Fibroblast of lung (primary cell): ENCODE measurements at regions not wholly inside any gene's neighbourhood (a gene's known extent, or its start where the extent isn't known, plus 50 kb on each side); places are given as distances from the start of the nearest gene placed in this dataset.

ENCODE experiments used
- DNase-seq, 2 donors: peaks; one replicate each; pipeline versions ENCODE4 v3.0.0 to v3.0.0-alpha.2; 2010; ENCODE audit warnings: low read depth in 2 of 2
- H2AFZ ChIP-seq: 2 replicates; pipeline ENCODE4 v1.5.1; 2012; ENCODE audit warnings: low read length, control low read depth, inconsistent platforms
- H3K27ac ChIP-seq: 2 replicates; pipeline ENCODE4 v1.5.1; 2011; ENCODE audit warnings: low read length, control low read depth; ENCODE audit not compliant: insufficient read depth
- H3K27me3 ChIP-seq: 2 replicates; pipeline ENCODE4 v1.5.1; 2011; ENCODE audit warnings: mild to moderate bottlenecking, low read length; ENCODE audit not compliant: control insufficient read depth, insufficient read depth
- H3K36me3 ChIP-seq: 2 replicates; pipeline ENCODE4 v1.5.1; 2011; ENCODE audit warnings: low read length; ENCODE audit not compliant: control insufficient read depth, insufficient read depth
- H3K4me1 ChIP-seq: 2 replicates; pipeline ENCODE4 v1.5.1; 2011; ENCODE audit warnings: low read length; ENCODE audit not compliant: control insufficient read depth, insufficient read depth; ENCODE audit errors: extremely low read depth
- H3K4me2 ChIP-seq: 2 replicates; pipeline ENCODE4 v1.5.1; 2011; ENCODE audit warnings: low read length, control low read depth; ENCODE audit not compliant: insufficient read depth; ENCODE audit errors: extremely low read depth
- H3K4me3 ChIP-seq, 4 experiments: fragments of 200-600 bp in 1 of 4; sonication (generic) in 1 of 4; replicated peaks in 1 of 4; 2 replicates each; pipeline ENCODE4 v1.5.1; 2011 to 2016; ENCODE audit warnings: low read length in 4 of 4, low read depth in 3 of 4, mild to moderate bottlenecking in 3 of 4, control low read depth in 2 of 4, inconsistent platforms in 1 of 4, mixed read lengths in 1 of 4; ENCODE audit not compliant: insufficient read depth in 1 of 4; ENCODE audit errors: control extremely low read depth in 1 of 4
- H3K79me2 ChIP-seq: 2 replicates; pipeline ENCODE4 v1.5.1; 2012; ENCODE audit warnings: mild to moderate bottlenecking, low read length, inconsistent platforms; ENCODE audit not compliant: control insufficient read depth, insufficient read depth
- H3K9ac ChIP-seq: 2 replicates; pipeline ENCODE4 v1.5.1; 2011; ENCODE audit warnings: mild to moderate bottlenecking, low read length, control low read depth; ENCODE audit not compliant: insufficient read depth
- H3K9me3 ChIP-seq: 2 replicates; pipeline ENCODE4 v1.5.1; 2012; ENCODE audit warnings: low read depth, low read length; ENCODE audit not compliant: control insufficient read depth, insufficient read depth
- H4K20me1 ChIP-seq: 2 replicates; pipeline ENCODE4 v1.5.1; 2011; ENCODE audit warnings: low read length; ENCODE audit not compliant: control insufficient read depth, insufficient read depth; ENCODE audit errors: extremely low read depth
- CTCF ChIP-seq, 2 donors: IDR thresholded peaks in 1 of 2; conservative IDR thresholded peaks in 1 of 2; 1 replicate in 1 of 2; 2 replicates in 1 of 2; pipeline ENCODE4 v1.5.1; 2011 to 2012; ENCODE audit warnings: low read length in 2 of 2, control low read depth in 1 of 2, inconsistent platforms in 1 of 2, low read depth in 1 of 2, mild to moderate bottlenecking in 1 of 2
- EZH2 ChIP-seq: IDR thresholded peaks from 2 replicates; pipeline ENCODE4 v1.5.1; 2012; ENCODE audit warnings: low read length, control low read depth, mild to moderate bottlenecking; ENCODE audit errors: missing control alignments

GRCh38 chr1:90480271-90480835 lies 236.7 kb downstream of the BARHL2 start:
- no peak overlapping the region for H3K4me3 ChIP-seq
- no peaks in the 10 kb centered on the region for H3K36me3 ChIP-seq
- no peak for DNase-seq
- H3K9ac ChIP-seq = no peak overlapping the region
- no peaks in the 10 kb centered on the region for H3K9me3 ChIP-seq
- no peak for TF ChIP-seq EZH2
- TF ChIP-seq CTCF (conservative IDR thresholded peaks at IDR 0.05 in 1 of 2, IDR thresholded peaks at IDR 0.05 in 1 of 2; ENCODE audit: low read depth in 1 of 2, low read length in 2 of 2) = no peak
- H3K27me3 ChIP-seq = no peaks in the 10 kb centered on the region
- H2AFZ ChIP-seq = no peak overlapping the region
- no peaks in the 10 kb centered on the region for H3K79me2 ChIP-seq
- no peaks in the 10 kb centered on the region for H3K4me1 ChIP-seq
- no peaks in the 10 kb centered on the region for H4K20me1 ChIP-seq
- no peak overlapping the region for H3K27ac ChIP-seq
- no peak overlapping the region for H3K4me2 ChIP-seq

- Histone ChIP-seq H3K9me3 (no peaks in the 10 kb centered on the region), H2AFZ (no peak overlapping the region)
- TF ChIP-seq EZH2 (no peak), CTCF (conservative IDR thresholded peaks at IDR 0.05 in 1 of 2, IDR thresholded peaks at IDR 0.05 in 1 of 2; ENCODE audit: low read depth in 1 of 2, low read length in 2 of 2) (no peak)
Measured at GRCh38 chr1:90476994-90477393, 240.1 kb downstream of the BARHL2 start.

GRCh38 chr1:90476411-90476810 lies 240.7 kb downstream of the BARHL2 start:
- Histone ChIP-seq H3K79me2 (no peaks in the 10 kb centered on the region), H4K20me1 (no peaks in the 10 kb centered on the region), H3K9me3 (no peaks in the 10 kb centered on the region), H3K4me2 (no peak overlapping the region), H3K4me3 (no peak overlapping the region), H3K4me1 (no peaks in the 10 kb centered on the region), H3K27ac (no peak overlapping the region), H2AFZ (no peak overlapping the region), H3K9ac (no peak overlapping the region), H3K36me3 (no peaks in the 10 kb centered on the region), H3K27me3 (no peaks in the 10 kb centered on the region)
- no peak for TF ChIP-seq CTCF (conservative IDR thresholded peaks at IDR 0.05 in 1 of 2, IDR thresholded peaks at IDR 0.05 in 1 of 2; ENCODE audit: low read depth in 1 of 2, low read length in 2 of 2)
- no peak for TF ChIP-seq EZH2
- no peak for DNase-seq

More at GRCh38 chr1:90476994-90477393, 240.1 kb downstream of the BARHL2 start:
- Histone ChIP-seq H3K79me2 (no peaks in the 10 kb centered on the region), H3K9ac (no peak overlapping the region), H3K27ac (no peak overlapping the region), H3K4me3 (no peak overlapping the region), H3K27me3 (no peaks in the 10 kb centered on the region), H4K20me1 (no peaks in the 10 kb centered on the region), H3K4me1 (no peaks in the 10 kb centered on the region), H3K4me2 (no peak overlapping the region), H3K36me3 (no peaks in the 10 kb centered on the region)
- no peak for DNase-seq
